SU-DHL-6 (cell line): ENCODE measurements at regions not wholly inside any gene's neighbourhood (a gene's known extent, or its start where the extent isn't known, plus 50 kb on each side); places are given as distances from the start of the nearest gene placed in this dataset.

Source experiments
- H2AFZ ChIP-seq: fragments of 200-600 bp; sonication (generic); 2 replicates; pipeline ENCODE4 v1.6.1; 2014; ENCODE audit warnings: low read depth, mild to moderate bottlenecking, moderate library complexity, mixed read lengths, antibody characterized with exemption, low read length; ENCODE audit not compliant: severe bottlenecking
- H3F3A ChIP-seq: fragments of 200-600 bp; shearing (Covaris generic); 2 replicates; pipeline ENCODE4 v1.6.0; 2016; ENCODE audit warnings: antibody characterized with exemption, mild to moderate bottlenecking; ENCODE audit not compliant: insufficient read depth
- H3K27ac ChIP-seq: fragments of 200-600 bp; sonication (generic); 2 replicates; pipeline ENCODE4 v1.5.1; 2016; ENCODE audit warnings: low read depth, mild to moderate bottlenecking, low read length, moderate library complexity, mixed read lengths
- H3K27me3 ChIP-seq: fragments of 200-600 bp; sonication (generic), shearing (Covaris generic); 2 replicates; pipeline ENCODE4 v1.6.0; 2014; ENCODE audit warnings: mild to moderate bottlenecking, low read length
- H3K36me3 ChIP-seq: fragments of 200-600 bp; sonication (generic); 2 replicates; pipeline ENCODE4 v1.6.1; 2014; ENCODE audit warnings: mild to moderate bottlenecking, low read length, mixed read lengths
- H3K4me2 ChIP-seq: fragments of 300-600, 200-600 bp; shearing (Covaris generic), sonication (generic); 2 replicates; pipeline ENCODE4 v1.6.0; 2014; ENCODE audit warnings: low read length, low read depth, mild to moderate bottlenecking; ENCODE audit not compliant: poor library complexity, severe bottlenecking
- H3K4me3 ChIP-seq: fragments of 200-600 bp; sonication (generic); 2 replicates; pipeline ENCODE4 v1.5.1; 2014; ENCODE audit warnings: antibody characterized with exemption, low read length, mild to moderate bottlenecking, mixed read lengths; ENCODE audit not compliant: insufficient read depth, poor library complexity, severe bottlenecking
- H3K79me2 ChIP-seq: fragments of 200-600 bp; sonication (generic); 2 replicates; pipeline ENCODE4 v1.6.1; 2014; ENCODE audit warnings: mild to moderate bottlenecking, low read length, moderate library complexity; ENCODE audit not compliant: insufficient read depth
- H3K9ac ChIP-seq: fragments of 200-600 bp; sonication (generic); 2 replicates; pipeline ENCODE4 v1.7.0; 2014; ENCODE audit warnings: mild to moderate bottlenecking, low read length
- H3K9me2 ChIP-seq: fragments of 200-600 bp; sonication (generic); replicated peaks from 2 replicates; pipeline ENCODE4 v1.6.1; 2014; ENCODE audit warnings: low read length; ENCODE audit not compliant: insufficient read depth
- H3K9me3 ChIP-seq: fragments of 200-600 bp; sonication (generic); 2 replicates; pipeline ENCODE4 v1.6.1; 2014; ENCODE audit warnings: low read length, mixed read lengths; ENCODE audit not compliant: insufficient read depth
- H4K20me1 ChIP-seq: fragments of 200-600 bp; sonication (generic); 2 replicates; pipeline ENCODE4 v1.6.1; 2014; ENCODE audit warnings: low read depth, mild to moderate bottlenecking, antibody characterized with exemption, low read length, moderate library complexity, mixed read lengths
- EZH2phosphoT487 ChIP-seq: fragments of 200-600 bp; sonication (generic), shearing (Covaris generic); conservative IDR thresholded peaks from 2 replicates; pipeline ENCODE4 v1.6.1; 2018; ENCODE audit warnings: mild to moderate bottlenecking, antibody characterized with exemption, low read length, moderate library complexity, mixed read lengths
- TF ChIP-seq, protein P1 (sequence below): fragments of 200-600 bp; sonication (generic); IDR thresholded peaks from one replicate; pipeline ENCODE4 v1.5.1; 2017; ENCODE audit warnings: antibody characterized with exemption, mild to moderate bottlenecking, low read length, moderate library complexity; ENCODE audit not compliant: insufficient read depth, poor library complexity, severe bottlenecking

DNA sequence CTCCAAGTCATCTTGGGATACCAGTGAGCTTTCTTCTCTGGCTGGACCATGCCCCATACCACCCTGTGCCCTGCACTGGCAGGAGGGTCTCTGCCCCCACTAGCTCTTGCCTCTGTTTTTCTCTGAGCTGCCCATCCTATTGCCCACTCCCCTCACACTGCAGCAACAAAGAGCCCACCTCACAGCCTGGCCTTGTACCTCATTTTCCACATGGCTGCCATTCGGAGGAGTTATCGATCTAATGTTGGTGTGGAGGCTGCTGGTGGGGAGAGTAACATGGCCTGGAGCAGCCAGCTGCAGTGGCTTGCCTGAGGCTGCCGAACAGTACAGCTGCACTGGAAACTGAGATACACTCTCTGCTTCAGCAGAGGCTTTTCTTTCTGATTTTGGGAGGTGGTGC is 65.7 kb upstream of the AGBL1 start:
- Histone ChIP-seq H3K27ac (no peak overlapping the region), H2AFZ (no peak overlapping the region), H3K36me3 (no peaks in the 10 kb centered on the region), H3K9ac (no peak overlapping the region), H3K4me3 (no peak overlapping the region), H4K20me1 (no peaks in the 10 kb centered on the region), H3K4me2 (no peak overlapping the region), H3K79me2 (no peaks in the 10 kb centered on the region), H3K9me3 (no peaks in the 10 kb centered on the region), H3K9me2 (no peaks in the 10 kb centered on the region), H3K27me3 (no peaks in the 10 kb centered on the region), H3F3A (no peaks in the 10 kb centered on the region)
- TF ChIP-seq, protein P1, sequence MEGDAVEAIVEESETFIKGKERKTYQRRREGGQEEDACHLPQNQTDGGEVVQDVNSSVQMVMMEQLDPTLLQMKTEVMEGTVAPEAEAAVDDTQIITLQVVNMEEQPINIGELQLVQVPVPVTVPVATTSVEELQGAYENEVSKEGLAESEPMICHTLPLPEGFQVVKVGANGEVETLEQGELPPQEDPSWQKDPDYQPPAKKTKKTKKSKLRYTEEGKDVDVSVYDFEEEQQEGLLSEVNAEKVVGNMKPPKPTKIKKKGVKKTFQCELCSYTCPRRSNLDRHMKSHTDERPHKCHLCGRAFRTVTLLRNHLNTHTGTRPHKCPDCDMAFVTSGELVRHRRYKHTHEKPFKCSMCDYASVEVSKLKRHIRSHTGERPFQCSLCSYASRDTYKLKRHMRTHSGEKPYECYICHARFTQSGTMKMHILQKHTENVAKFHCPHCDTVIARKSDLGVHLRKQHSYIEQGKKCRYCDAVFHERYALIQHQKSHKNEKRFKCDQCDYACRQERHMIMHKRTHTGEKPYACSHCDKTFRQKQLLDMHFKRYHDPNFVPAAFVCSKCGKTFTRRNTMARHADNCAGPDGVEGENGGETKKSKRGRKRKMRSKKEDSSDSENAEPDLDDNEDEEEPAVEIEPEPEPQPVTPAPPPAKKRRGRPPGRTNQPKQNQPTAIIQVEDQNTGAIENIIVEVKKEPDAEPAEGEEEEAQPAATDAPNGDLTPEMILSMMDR: no peak
- no peak for TF ChIP-seq EZH2phosphoT487

DNA sequence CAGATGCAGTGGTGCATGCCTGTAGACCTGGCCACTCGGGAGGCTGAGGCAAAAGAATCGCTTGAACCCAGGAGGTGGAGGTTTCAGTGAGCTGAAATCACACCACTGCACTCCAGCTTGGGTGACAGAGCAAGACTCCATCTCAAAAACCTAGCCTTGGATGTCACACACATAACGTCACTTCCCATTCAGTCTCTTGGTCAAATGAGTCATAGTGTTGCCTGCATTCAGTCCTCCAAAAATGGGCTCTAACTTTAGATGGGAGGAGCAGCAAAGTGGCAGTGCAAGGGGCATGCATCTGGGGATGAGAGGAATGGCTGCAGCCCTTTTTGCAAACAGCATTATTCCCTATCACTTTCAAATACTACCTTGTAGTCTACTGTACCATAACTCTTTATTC is 62.9 kb upstream of the AGBL1 start:
- H3K79me2 ChIP-seq: no peaks in the 10 kb centered on the region
- no peaks in the 10 kb centered on the region for H3K36me3 ChIP-seq
- no peaks in the 10 kb centered on the region for H4K20me1 ChIP-seq
- no peak overlapping the region for H2AFZ ChIP-seq
- H3K9me2 ChIP-seq: no peaks in the 10 kb centered on the region
- no peaks in the 10 kb centered on the region for H3K9me3 ChIP-seq
- H3K9ac ChIP-seq: no peak overlapping the region
- H3K27ac ChIP-seq: no peak overlapping the region
- no peaks in the 10 kb centered on the region for H3F3A ChIP-seq
- H3K27me3 ChIP-seq: no peaks in the 10 kb centered on the region
- no peak for TF ChIP-seq EZH2phosphoT487
- TF ChIP-seq, protein P1: no peak
- no peak overlapping the region for H3K4me3 ChIP-seq
- no peak overlapping the region for H3K4me2 ChIP-seq

DNA sequence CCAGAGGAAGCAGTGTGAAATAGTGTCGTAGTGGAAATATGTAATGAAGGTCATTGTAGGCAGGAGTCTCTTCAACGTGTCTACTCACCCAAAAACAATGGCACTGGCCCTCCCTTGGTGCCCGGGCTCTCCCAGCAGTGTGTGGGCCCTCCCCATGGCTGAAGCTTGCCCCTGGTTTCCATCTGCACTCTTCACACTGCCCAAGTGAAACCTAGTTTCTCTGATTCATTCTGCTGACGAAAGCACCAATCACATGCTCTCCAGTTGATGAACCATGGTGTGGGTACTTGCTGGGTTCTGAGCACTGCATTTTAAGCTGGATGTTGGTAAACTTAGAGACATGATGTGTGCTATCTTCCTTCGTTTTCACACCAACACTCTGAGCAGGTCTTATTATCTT is 61.0 kb upstream of the AGBL1 start:
- Histone ChIP-seq H3K9ac (no peak overlapping the region), H4K20me1 (no peaks in the 10 kb centered on the region), H3K9me2 (no peaks in the 10 kb centered on the region), H3K27ac (no peak overlapping the region), H3K4me3 (no peak overlapping the region), H3K4me2 (no peak overlapping the region), H3K79me2 (no peaks in the 10 kb centered on the region), H3K9me3 (no peaks in the 10 kb centered on the region), H3K36me3 (no peaks in the 10 kb centered on the region), H3K27me3 (no peaks in the 10 kb centered on the region), H3F3A (no peaks in the 10 kb centered on the region), H2AFZ (no peak overlapping the region)
- TF ChIP-seq, protein P1: no peak
- TF ChIP-seq EZH2phosphoT487: no peak
